GM18951 (cell line): ENCODE measurements at regions not wholly inside any gene's neighbourhood (a gene's known extent, or its start where the extent isn't known, plus 50 kb on each side); places are given as distances from the start of the nearest gene placed in this dataset.

Experiments used
- POLR2A ChIP-seq: IDR thresholded peaks from 4 replicates; pipeline ENCODE4 v1.6.1; 2011; ENCODE audit warnings: mild to moderate bottlenecking; ENCODE audit not compliant: insufficient read length, insufficient read depth; ENCODE audit errors: extremely low read depth
- in situ Hi-C: fragments of 300-500 bp; cut with MboI; formaldehyde crosslinking; loops from one replicate; pipeline ENCODE4 v1.12.0; 2022; ENCODE audit warnings: low sequenced_read_pairs, mixed read lengths, inconsistent platforms; ENCODE audit not compliant: unreplicated experiment

- in situ Hi-C loops, result no loop called here
These were observed 436.2 kb downstream of the FAT4 start for GRCh38 chr4:125750828-125751466.

GRCh38 chr4:125758438-125758837 lies 443.7 kb downstream of the FAT4 start:
- in situ Hi-C loops, result no loop called here
- TF ChIP-seq POLR2A, result no peak

More at GRCh38 chr4:125750828-125751466, 436.2 kb downstream of the FAT4 start:
- TF ChIP-seq POLR2A, result no peak

- TF ChIP-seq POLR2A, result no peak
- in situ Hi-C loops, result no loop called here
These were observed 445.6 kb downstream of the FAT4 start for GRCh38 chr4:125760201-125760819.

- no peak for TF ChIP-seq POLR2A
- in situ Hi-C loops, result no loop called here
These were observed 446.2 kb downstream of the FAT4 start for GRCh38 chr4:125760956-125761355.

- TF ChIP-seq POLR2A, result no peak
- in situ Hi-C loops, result no loop called here
These were observed 447.8 kb downstream of the FAT4 start for GRCh38 chr4:125762537-125762936.

GRCh38 chr4:125765941-125766340 lies 451.2 kb downstream of the FAT4 start:
- TF ChIP-seq POLR2A, result no peak
- in situ Hi-C loops, result no loop called here

DNA sequence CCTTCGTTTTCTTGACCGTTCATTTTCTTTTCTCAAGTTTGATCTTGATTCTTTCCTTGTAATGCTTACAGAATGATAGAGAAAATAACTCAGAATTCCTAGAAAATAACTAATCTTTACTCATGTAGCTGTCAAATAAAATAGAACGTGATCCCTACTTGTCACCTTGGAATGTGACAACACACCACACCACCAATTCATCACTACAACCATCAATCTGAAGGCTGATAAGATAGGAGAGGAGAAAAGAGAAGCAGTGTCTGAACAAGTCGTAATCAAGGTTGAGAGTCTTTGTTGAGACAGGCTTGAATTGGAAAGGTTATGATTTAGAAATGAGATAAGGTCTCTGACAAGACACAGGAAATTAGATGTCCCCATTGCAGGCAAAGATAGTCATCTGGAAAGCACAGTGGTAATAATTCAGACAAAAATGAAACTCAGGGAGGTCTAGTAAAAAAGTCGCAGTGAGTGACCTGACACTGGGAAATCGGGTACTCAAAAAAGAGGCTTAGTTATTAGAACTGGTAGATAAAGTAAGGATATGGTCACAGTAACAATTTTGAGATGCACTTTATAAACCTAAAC lies 456.2 kb downstream of the FAT4 start:
- no peak for TF ChIP-seq POLR2A
- in situ Hi-C loops, result no loop called here

DNA sequence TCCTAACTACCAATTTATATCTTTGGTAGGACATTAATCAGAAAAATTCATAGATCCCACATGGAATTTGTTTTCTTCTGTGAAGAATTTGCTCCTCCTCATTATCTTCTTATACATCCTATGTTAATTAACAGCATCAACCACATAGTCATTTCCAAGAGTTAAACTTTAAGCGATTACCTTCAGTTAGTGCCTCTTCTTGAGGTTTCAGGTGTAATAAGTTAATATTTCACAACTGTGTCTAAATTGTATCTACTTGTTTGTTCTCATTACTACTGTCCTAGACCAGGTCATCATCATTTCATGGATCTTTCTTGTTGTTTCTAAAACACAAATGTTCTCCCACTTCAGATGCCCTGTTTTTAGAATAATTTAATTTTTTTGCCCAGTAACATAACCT lies 457.9 kb downstream of the FAT4 start:
- TF ChIP-seq POLR2A, result no peak
- in situ Hi-C loops, result no loop called here

DNA sequence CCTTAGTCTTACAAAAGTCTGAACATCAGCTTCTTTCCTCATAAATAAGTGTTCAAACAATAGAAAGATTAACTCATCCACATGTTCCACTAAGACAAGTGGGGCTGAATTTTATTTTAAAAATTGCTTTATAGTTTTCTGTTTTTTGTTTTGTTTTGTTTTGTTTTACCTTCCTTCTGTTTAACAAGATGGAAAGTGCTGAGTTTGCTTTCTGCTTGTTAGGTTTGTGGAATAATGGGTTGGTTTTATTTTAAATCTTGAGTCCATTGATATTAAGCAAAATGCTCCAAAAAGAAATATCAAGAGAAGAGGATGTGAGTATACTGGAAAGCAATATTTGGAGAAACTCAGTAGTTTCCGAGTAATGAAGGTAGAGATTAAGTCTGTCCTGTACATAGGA lies 458.7 kb downstream of the FAT4 start:
- no peak for TF ChIP-seq POLR2A
- in situ Hi-C loops, result no loop called here

DNA sequence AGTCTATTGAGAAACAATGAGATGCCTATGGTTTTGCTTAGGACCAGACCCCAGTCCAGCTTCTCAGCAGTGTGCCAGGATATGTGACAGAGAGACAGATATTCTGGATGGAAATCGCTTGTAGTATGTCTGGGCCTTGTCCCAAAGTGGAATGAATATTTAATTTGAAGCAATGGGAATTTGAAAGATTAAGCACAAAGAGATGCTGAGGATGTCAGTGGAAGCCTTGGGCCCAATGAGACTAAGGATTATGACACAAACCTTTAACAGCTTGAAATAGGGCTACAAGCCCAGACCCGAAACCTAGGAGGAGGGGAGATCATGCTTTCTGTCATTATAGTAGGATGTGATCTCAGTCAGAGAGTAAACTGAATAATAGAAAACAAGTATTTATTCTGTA lies 459.2 kb downstream of the FAT4 start:
- in situ Hi-C loops, result no loop called here
- TF ChIP-seq POLR2A, result no peak

GRCh38 chr4:125776146-125776545 lies 461.4 kb downstream of the FAT4 start:
- TF ChIP-seq POLR2A, result no peak
- in situ Hi-C loops, result no loop called here

DNA sequence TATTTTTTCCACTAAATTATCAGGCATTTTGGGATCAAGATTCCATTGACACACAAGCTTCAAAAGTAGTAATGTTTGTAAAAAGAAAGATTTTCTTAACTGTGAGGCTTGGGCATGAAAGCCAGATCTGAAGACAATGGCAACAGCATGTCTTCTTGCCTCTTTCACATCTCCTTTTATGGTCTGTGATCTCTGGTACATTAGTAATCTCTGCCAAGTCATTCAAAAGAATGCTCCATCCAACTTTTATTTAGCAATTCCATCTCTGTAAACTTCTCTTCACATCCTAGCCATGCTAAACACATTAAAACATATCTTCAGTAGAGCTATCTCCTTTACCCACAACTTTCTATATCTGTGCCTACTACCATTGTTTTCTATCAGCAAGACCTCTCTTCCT lies 465.4 kb downstream of the FAT4 start:
- in situ Hi-C loops, result no loop called here
- TF ChIP-seq POLR2A, result no peak

DNA sequence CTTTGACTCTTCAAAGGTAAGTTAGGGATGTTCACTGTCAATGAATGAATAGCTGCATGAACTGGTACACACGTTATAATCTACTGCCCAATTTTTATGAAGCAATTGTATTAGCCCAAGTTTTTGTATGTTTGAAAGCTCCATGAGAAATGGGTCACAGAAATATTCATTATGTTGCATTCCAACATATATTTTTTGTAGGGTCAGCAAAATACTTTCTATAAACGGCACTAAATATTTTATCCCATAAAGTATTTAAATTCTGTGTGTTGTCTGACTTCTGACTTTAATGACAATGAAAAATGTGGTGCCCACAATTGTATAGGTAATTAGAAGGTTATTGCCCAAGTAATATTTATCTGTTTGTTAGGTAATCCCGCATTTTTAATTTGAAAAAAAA lies 466.0 kb downstream of the FAT4 start:
- in situ Hi-C loops, result no loop called here
- TF ChIP-seq POLR2A, result no peak

DNA sequence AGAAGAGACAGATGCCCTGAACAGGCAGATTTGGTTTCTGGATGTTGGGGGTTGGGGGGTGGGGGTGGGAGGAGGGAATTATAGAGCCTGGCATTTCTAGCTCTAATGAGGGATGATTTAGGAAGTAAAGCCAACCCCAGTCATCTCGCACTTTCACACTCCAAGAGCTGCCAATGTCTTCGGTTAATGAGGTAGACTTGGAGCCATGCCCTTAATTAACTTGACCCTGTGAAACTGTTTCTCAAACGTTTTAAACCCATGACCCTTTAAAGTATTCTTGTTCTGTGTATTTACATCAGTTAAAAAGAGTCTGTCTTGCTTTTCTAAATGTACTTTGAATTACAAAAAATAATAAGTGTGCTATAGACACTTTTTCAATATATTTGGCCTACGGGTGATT lies 466.9 kb downstream of the FAT4 start:
- no peak for TF ChIP-seq POLR2A
- in situ Hi-C loops, result no loop called here

- in situ Hi-C loops, result no loop called here
- no peak for TF ChIP-seq POLR2A
These were observed 470.0 kb downstream of the FAT4 start for GRCh38 chr4:125784741-125785140.

DNA sequence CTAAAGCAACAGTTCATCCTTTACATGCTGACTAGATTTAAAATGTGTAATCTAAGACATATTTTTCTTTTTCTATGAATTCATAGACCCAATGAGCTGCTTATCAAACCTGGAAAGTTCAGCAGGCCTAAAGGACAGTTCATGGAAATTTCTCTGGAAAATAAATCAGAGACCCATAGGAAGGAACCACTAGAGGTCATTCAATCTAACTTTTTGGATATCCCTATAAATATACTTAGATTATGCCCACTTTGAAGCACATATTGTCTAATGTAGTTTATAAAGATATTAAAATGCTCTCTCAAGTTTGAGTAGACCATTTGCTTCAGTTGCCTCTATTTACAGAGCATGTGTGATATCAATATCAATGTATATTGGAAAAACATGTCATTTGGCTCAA lies 473.0 kb downstream of the FAT4 start:
- in situ Hi-C loops, result no loop called here
- TF ChIP-seq POLR2A, result no peak
